ENCODE measurements at regions not wholly inside any gene's neighbourhood (a gene's known extent, or its start where the extent isn't known, plus 50 kb on each side); places are given as distances from the start of the nearest gene placed in this dataset.

GRCh38 chr16:13772782-13773181, 147.2 kb upstream of the ERCC4 start:
- Histone ChIP-seq H3K9me3 (no peaks in the 10 kb centered on the region), H3K4me1 (no peaks in the 10 kb centered on the region), H3K27ac (no peak overlapping the region), H3K4me3 (no peak overlapping the region), H3K36me3 (replicated peaks in 1 of 2; ENCODE audit: insufficient read depth in 1 of 2, low read depth in 2 of 2) (no peaks in the 10 kb centered on the region), H3K27me3 (no peaks in the 10 kb centered on the region)
- TF ChIP-seq CTCF (IDR thresholded peaks at IDR 0.05) (no peak), POLR2A (IDR thresholded peaks at IDR 0.05) (no peak)
- no peak for DNase-seq
- intact Hi-C loops (cut with DNase I) = no loop called here
- no peak for ATAC-seq
- WGBS, 2 donors = 41 to 61% methylated on average over 1 of the region's 1 CpG

- WGBS, 2 donors = 59 to 73% methylated on average over 11 to 12 of the region's 12 CpGs
These were observed 140.3 kb upstream of the ERCC4 start for GRCh38 chr16:13779676-13780075.

GRCh38 chr16:13780406-13781168, 139.4 kb upstream of the ERCC4 start:
- WGBS, 2 donors = 17 to 21% methylated on average over 7 of the region's 7 CpGs
- Histone ChIP-seq H3K4me3 (no peak overlapping the region), H3K27me3 (no peaks in the 10 kb centered on the region), H3K9me3 (no peaks in the 10 kb centered on the region), H3K36me3 (replicated peaks in 1 of 2; ENCODE audit: insufficient read depth in 1 of 2, low read depth in 2 of 2) (no peaks in the 10 kb centered on the region), H3K4me1 (no peaks in the 10 kb centered on the region), H3K27ac (no peak overlapping the region)
- DNase-seq (no peak), ATAC-seq (no peak)
- intact Hi-C loops (cut with DNase I) = no loop called here
- TF ChIP-seq POLR2A (IDR thresholded peaks at IDR 0.05) (no peak), CTCF (IDR thresholded peaks at IDR 0.05) (no peak)

More at GRCh38 chr16:13779676-13780075, 140.3 kb upstream of the ERCC4 start:
- no peaks in the 10 kb centered on the region for H3K9me3 ChIP-seq
- H3K36me3 ChIP-seq (replicated peaks in 1 of 2; ENCODE audit: insufficient read depth in 1 of 2, low read depth in 2 of 2) = no peaks in the 10 kb centered on the region
- no peak overlapping the region for H3K4me3 ChIP-seq
- no peak for ATAC-seq
- H3K27me3 ChIP-seq = no peaks in the 10 kb centered on the region
- intact Hi-C loops (cut with DNase I) = no loop called here
- no peak for DNase-seq
- no peaks in the 10 kb centered on the region for H3K4me1 ChIP-seq
- H3K27ac ChIP-seq = no peak overlapping the region
- TF ChIP-seq POLR2A (IDR thresholded peaks at IDR 0.05) (no peak), CTCF (IDR thresholded peaks at IDR 0.05) (no peak)

GRCh38 chr16:13781169-13781564, 138.8 kb upstream of the ERCC4 start:
- H3K27ac ChIP-seq = no peak overlapping the region
- DNase-seq (no peak), ATAC-seq (no peak)
- TF ChIP-seq POLR2A (IDR thresholded peaks at IDR 0.05) (no peak), CTCF (IDR thresholded peaks at IDR 0.05) (no peak)
- H3K4me3 ChIP-seq = no peak overlapping the region
- H3K9me3 ChIP-seq = no peaks in the 10 kb centered on the region
- WGBS, 2 donors = 65 to 74% methylated on average over 7 of the region's 7 CpGs
- intact Hi-C loops (cut with DNase I) = no loop called here
- H3K36me3 ChIP-seq (replicated peaks in 1 of 2; ENCODE audit: insufficient read depth in 1 of 2, low read depth in 2 of 2) = no peaks in the 10 kb centered on the region
- H3K4me1 ChIP-seq = no peaks in the 10 kb centered on the region
- no peaks in the 10 kb centered on the region for H3K27me3 ChIP-seq
